ENCODE measurements at regions not wholly inside any gene's neighbourhood (a gene's known extent, or its start where the extent isn't known, plus 50 kb on each side); places are given as distances from the start of the nearest gene placed in this dataset.

GRCh38 chr6:23327621-23328020 is 758.3 kb downstream of the HDGFL1 start:
- TF ChIP-seq CHD1 (IDR thresholded peaks at IDR 0.05; ENCODE audit: low read depth, low read length) (no peak), POLR2A (IDR thresholded peaks at IDR 0.05; ENCODE audit: low read depth, low read length) (no peak), RAD21 (IDR thresholded peaks at IDR 0.05; ENCODE audit: low read length) (no peak), SMC3 (IDR thresholded peaks at IDR 0.05; ENCODE audit: low read depth, low read length) (no peak)
